Lower lobe of right lung (tissue), 2 donors: ENCODE measurements at regions not wholly inside any gene's neighbourhood (a gene's known extent, or its start where the extent isn't known, plus 50 kb on each side); places are given as distances from the start of the nearest gene placed in this dataset.

Experiments
- ATAC-seq, 2 donors: fragments of 200-7000 bp; cut with Tn5 transposase; one replicate each; pipeline ENCODE4 v1.9.1; 2020 to 2022; ENCODE audit warnings: mild to moderate bottlenecking in 2 of 2, moderate library complexity in 2 of 2
- DNase-seq: peaks from one replicate; pipeline ENCODE4 v3.0.0-alpha.2; 2020
- H3K27ac ChIP-seq: fragments of 200-600 bp; one replicate; pipeline ENCODE4 v1.8.0; 2022
- H3K27me3 ChIP-seq: fragments of 200-600 bp; one replicate; pipeline ENCODE4 v1.8.0; 2022; ENCODE audit warnings: low read depth
- H3K36me3 ChIP-seq: fragments of 200-600 bp; one replicate; pipeline ENCODE4 v1.8.0; 2022; ENCODE audit warnings: mild to moderate bottlenecking
- H3K4me1 ChIP-seq: fragments of 200-600 bp; one replicate; pipeline ENCODE4 v1.8.0; 2022
- H3K4me3 ChIP-seq: fragments of 200-600 bp; one replicate; pipeline ENCODE4 v1.8.0; 2022; ENCODE audit warnings: mild to moderate bottlenecking
- H3K9me3 ChIP-seq: fragments of 200-600 bp; one replicate; pipeline ENCODE4 v1.8.0; 2022
- intact Hi-C: fragments of 100-400 bp; cut with DNase I; formaldehyde crosslinking; loops from one replicate; pipeline ENCODE4 v1.11.0; 2022
- TF ChIP-seq, protein P1 (sequence below): fragments of 200-600 bp; IDR thresholded peaks from one replicate; pipeline ENCODE4 v1.8.0; 2022; ENCODE audit warnings: antibody characterized with exemption, mild to moderate bottlenecking
- donor health status: DM: no; HTN: yes; CAD: no; lungs with severe emphysema.

- Histone ChIP-seq H3K4me3 (no peak overlapping the region), H3K27ac (no peak overlapping the region), H3K4me1 (no peaks in the 10 kb centered on the region), H3K9me3 (no peaks in the 10 kb centered on the region), H3K36me3 (no peaks in the 10 kb centered on the region), H3K27me3 (no peaks in the 10 kb centered on the region)
- intact Hi-C loops, result no loop called here
- no peak for DNase-seq
- TF ChIP-seq, protein P1, sequence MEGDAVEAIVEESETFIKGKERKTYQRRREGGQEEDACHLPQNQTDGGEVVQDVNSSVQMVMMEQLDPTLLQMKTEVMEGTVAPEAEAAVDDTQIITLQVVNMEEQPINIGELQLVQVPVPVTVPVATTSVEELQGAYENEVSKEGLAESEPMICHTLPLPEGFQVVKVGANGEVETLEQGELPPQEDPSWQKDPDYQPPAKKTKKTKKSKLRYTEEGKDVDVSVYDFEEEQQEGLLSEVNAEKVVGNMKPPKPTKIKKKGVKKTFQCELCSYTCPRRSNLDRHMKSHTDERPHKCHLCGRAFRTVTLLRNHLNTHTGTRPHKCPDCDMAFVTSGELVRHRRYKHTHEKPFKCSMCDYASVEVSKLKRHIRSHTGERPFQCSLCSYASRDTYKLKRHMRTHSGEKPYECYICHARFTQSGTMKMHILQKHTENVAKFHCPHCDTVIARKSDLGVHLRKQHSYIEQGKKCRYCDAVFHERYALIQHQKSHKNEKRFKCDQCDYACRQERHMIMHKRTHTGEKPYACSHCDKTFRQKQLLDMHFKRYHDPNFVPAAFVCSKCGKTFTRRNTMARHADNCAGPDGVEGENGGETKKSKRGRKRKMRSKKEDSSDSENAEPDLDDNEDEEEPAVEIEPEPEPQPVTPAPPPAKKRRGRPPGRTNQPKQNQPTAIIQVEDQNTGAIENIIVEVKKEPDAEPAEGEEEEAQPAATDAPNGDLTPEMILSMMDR, result no peak
- ATAC-seq, result no peak
These were observed 269.4 kb downstream of the TDRD15 start for GRCh38 chr2:21393173-21393572.

DNA sequence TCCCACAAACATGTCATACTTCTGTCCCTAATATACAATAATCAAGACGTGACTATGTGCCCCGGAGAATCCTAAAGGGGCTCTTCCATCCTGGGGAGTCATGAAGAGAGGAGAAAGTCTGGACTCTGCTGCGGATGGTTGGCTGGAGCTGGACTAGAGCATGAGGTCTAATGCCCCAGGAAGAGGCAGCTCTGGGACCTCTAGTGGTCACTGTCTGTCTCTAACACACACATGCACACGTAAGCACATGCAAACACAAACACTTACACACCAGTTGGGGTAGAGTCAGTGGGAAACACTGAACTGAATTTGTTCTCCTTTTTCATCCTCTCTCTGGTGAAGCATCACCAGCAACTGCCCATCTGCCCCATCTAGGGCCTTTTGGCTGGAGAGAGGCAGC lies 271.6 kb downstream of the TDRD15 start:
- ATAC-seq (peak in 1 of 2 donors; percentile 22), DNase-seq (no peak)
- H3K9me3 ChIP-seq, result no peaks in the 10 kb centered on the region
- TF ChIP-seq, protein P1, result no peak
- no peak overlapping the region for H3K27ac ChIP-seq
- H3K36me3 ChIP-seq, result no peaks in the 10 kb centered on the region
- no peak overlapping the region for H3K4me3 ChIP-seq
- no peaks in the 10 kb centered on the region for H3K4me1 ChIP-seq
- intact Hi-C loops, result no loop called here
- no peaks in the 10 kb centered on the region for H3K27me3 ChIP-seq

- DNase-seq (no peak), ATAC-seq (peak; percentile 37 to 42)
- Histone ChIP-seq H3K27ac (no peak overlapping the region), H3K36me3 (no peaks in the 10 kb centered on the region), H3K4me3 (no peak overlapping the region), H3K9me3 (no peaks in the 10 kb centered on the region), H3K4me1 (no peaks in the 10 kb centered on the region), H3K27me3 (no peaks in the 10 kb centered on the region)
- intact Hi-C loops, result no loop called here
- TF ChIP-seq, protein P1, result no peak
These were observed 272.5 kb downstream of the TDRD15 start for GRCh38 chr2:21396252-21396651.

DNA sequence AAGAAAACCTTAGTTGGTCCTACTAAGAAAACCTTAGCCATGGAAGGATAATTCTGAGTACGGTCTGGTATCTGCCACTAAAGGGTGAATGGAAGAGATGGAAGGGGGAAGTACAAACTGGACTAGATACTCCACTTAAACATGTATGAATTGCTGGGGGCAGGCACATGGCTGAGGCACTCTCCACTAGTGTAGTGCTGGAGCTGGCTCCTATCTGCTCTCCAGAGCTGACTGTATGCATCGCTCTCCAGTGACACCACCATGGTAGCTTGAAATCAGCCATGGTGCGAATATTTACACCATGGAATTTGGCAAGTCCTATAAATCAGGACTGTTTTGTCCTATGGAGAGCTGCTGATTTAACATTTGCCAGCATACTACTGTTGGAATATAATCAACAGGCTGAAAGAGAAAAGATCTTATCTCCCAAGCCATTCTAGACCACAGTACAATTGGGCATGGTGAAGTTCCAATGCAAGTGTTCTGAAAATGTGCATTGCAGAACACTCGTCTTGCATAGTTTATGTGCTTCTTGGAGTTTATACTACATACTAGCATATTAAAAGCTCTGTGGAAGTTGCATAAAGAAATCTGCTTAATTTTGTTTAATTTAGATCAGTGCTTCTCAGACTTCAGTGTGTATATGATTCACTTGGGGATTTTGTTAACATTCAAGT lies 277.4 kb downstream of the TDRD15 start:
- TF ChIP-seq, protein P1, result no peak
- H3K4me1 ChIP-seq, result no peaks in the 10 kb centered on the region
- no peaks in the 10 kb centered on the region for H3K36me3 ChIP-seq
- intact Hi-C loops, result no loop called here
- H3K4me3 ChIP-seq, result no peak overlapping the region
- no peaks in the 10 kb centered on the region for H3K27me3 ChIP-seq
- no peak overlapping the region for H3K27ac ChIP-seq
- DNase-seq (no peak), ATAC-seq (no peak)
- H3K9me3 ChIP-seq, result no peaks in the 10 kb centered on the region

DNA sequence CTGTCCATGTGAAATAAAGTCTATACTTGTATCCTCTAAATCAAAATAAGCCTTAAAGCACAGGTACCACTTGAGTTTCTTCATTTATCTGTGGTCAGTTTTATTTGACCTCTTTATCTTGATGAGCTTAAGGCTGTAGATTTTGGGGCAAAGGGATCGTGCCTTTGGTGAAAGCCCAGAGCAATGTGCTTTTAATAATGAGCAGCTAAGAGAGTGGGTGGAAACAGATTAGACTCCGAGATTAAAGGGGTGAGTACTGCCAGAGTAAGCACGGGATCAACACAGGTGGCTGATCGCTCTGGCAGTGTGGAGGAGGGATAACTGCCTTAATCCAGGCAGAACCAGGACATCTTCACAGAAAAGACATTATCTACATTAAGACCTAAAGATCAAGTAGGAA lies 280.4 kb downstream of the TDRD15 start:
- no peak overlapping the region for H3K27ac ChIP-seq
- no peaks in the 10 kb centered on the region for H3K9me3 ChIP-seq
- DNase-seq (no peak), ATAC-seq (no peak)
- no peak overlapping the region for H3K4me3 ChIP-seq
- H3K27me3 ChIP-seq, result no peaks in the 10 kb centered on the region
- TF ChIP-seq, protein P1, result no peak
- H3K36me3 ChIP-seq, result no peaks in the 10 kb centered on the region
- intact Hi-C loops, result no loop called here
- H3K4me1 ChIP-seq, result no peaks in the 10 kb centered on the region
